GM18858 (cell line): ENCODE measurements at regions not wholly inside any gene's neighbourhood (a gene's known extent, or its start where the extent isn't known, plus 50 kb on each side); places are given as distances from the start of the nearest gene placed in this dataset.

Source experiments
- ATAC-seq: cut with Tn5 transposase; IDR thresholded peaks from one replicate; pipeline ENCODE4 v1.9.1; 2021; ENCODE audit not compliant: unreplicated experiment

- no peak for ATAC-seq
These were observed 406.5 kb upstream of the ARHGEF26 start for GRCh38 chr3:153714588-153715290.

DNA sequence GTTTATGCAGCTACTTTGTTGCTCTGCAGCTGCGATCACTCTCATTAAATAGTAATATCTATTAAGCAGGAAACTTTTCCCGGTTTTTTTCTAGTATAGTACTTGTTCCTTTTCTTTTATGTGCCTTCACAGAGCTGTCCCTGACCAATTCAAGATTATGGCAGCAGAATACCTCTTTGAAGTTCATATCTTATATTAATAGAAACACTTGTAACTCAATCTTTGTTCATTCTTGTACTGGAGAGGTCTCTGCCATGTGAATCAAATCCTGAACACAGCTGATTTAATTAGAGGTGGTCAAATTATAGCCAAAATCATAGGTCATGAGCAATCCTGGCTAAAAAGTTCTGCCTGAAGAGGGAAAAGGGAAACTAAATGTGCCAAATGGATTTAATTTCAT lies 399.0 kb upstream of the ARHGEF26 start:
- no peak for ATAC-seq

DNA sequence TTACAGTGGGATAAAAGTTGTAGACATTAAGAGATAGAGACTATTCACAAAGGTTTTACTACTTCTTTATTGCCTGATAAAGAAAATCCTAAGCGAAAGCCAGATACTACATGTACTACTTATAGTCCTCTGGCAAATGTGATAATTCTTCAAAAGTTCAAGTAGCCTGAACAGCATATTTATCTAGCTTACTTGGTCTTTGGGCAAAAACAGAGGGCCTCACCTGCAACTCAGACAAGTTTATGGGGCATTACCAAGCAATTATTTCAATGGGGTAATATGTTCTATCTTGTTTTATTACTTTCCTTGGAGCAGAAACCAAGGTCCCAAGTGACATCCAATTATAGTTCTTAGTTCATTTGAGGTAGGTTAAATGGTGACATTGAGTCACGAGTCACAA lies 390.1 kb upstream of the ARHGEF26 start:
- ATAC-seq: no peak

DNA sequence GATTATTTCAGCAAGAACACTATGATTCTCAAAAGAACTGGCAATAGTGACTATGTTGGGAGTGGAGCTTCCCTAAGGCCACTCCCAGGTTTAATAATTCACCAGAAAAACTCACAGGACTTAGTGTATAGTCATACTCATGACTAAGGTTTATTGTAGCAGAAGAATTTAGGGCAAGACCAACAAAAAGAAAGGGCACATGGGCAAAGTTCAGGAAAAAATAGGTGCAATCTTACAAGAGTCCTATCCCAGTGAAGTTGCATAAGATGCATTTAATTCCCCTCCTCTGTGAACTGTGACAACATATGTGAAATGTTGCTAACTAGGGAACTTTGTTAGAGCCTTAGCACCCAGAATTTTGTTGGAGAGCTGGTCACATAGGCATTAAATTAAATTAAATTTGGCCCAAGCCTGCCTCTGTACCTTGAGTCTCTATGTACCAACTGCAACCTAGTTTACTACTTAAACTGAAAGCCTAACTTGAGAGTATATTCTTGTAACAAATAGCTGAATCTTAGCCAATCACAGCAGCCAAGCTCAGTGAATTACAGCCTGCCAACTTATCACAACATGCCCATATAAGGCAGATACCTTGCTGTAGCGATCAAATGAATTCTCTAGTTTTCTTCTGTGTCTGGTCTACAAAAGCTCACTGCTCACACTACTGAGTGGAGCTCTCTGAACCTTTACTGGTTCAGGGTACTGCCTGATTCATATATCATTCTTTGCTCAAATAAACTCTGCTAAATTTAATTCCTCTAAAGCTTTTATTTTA lies 386.2 kb upstream of the ARHGEF26 start:
- ATAC-seq: no peak

DNA sequence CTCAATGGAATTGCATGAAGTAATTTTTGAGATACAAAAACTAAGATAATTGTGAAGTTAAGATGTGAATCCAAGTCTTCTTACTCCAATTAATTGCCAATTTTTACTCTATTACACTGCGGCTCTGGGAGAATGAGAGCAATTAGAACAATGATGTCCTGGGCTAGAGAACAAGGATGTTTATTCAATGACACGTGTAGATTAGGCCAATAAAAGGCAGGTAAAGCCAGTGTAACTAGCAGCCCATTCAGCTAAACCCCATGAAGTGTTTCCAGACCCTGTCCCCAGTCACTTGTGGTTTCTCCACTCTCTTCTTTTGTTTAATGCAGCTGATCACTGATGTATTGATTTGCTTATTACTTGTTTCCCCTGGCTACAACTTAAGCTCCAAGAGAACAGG lies 381.1 kb upstream of the ARHGEF26 start:
- no peak for ATAC-seq

- ATAC-seq: no peak
These were observed 376.3 kb upstream of the ARHGEF26 start for GRCh38 chr3:153744889-153745288.

GRCh38 chr3:153746211-153746610 lies 375.0 kb upstream of the ARHGEF26 start:
- ATAC-seq: no peak

GRCh38 chr3:153749070-153749610 lies 372.1 kb upstream of the ARHGEF26 start:
- no peak for ATAC-seq

DNA sequence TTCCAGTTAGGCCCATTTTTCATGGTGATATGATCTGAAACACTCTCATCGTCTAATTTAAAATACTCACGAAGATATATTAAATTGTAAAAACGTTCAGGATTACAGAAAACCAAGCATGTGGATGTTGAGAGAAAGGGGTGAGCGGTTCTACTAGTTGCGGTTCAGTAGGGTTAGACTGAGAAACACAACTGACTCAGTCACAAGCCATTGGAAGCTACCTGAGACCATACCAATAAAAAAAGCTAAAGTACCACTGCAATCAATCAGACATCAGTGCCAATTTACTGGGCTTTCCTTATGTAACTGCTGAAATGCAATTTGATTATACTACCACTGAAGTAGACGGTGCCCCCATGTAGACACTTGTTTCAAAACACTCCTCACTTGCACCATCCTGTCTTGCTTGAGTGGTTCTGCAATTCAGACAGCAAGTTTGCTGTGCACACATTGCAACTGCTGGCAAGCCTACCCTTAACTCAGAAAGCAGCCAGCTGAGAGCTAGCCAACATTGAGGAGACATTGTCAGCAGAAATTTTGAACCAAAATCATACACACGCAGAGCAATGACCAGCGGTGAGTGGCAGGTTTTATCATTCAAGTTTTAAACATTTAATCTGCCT lies 368.7 kb upstream of the ARHGEF26 start:
- no peak for ATAC-seq

DNA sequence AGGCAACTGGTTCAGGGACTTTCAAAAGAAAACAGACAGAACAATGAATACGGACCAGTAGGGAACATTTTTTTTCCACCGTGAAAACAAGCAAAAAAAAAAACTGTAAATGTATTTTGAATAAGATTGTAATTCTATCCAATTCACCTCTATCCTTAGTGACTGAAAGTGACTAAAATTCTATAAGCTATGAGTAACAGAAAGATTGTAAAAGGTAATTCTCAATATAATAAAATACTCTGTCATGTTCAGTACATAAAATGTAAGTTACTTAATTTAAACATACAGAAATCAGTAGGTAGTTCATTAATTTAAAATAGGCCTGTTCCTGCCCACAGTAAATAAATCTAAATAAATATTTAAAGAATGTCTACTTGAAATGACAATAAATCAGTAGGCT lies 368.2 kb upstream of the ARHGEF26 start:
- ATAC-seq: no peak

DNA sequence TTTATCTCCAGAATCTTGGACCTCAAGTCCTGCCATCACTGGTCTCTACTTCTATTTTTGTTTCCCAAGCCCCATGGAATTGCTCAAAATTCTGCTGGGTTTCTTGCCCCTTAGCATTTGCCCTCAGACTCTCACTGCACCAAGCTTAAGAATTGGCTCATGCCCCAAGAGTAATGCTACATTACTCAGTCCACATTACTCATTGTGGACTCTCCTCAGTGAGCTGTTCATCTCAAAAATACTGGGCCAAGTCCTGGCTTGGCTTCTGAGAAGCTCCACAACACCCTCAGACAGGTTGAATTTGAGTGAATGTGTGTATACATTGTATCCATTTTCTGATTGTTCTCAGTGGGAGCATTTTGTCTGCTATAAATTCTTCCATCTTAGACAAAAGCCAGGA lies 364.4 kb upstream of the ARHGEF26 start:
- ATAC-seq: no peak

GRCh38 chr3:153757839-153758238 lies 363.4 kb upstream of the ARHGEF26 start:
- no peak for ATAC-seq

- no peak for ATAC-seq
These were observed 360.2 kb upstream of the ARHGEF26 start for GRCh38 chr3:153760948-153761347.

GRCh38 chr3:153762411-153763235 lies 358.6 kb upstream of the ARHGEF26 start:
- ATAC-seq: no peak

GRCh38 chr3:153767601-153768560 lies 353.3 kb upstream of the ARHGEF26 start:
- ATAC-seq: no peak

DNA sequence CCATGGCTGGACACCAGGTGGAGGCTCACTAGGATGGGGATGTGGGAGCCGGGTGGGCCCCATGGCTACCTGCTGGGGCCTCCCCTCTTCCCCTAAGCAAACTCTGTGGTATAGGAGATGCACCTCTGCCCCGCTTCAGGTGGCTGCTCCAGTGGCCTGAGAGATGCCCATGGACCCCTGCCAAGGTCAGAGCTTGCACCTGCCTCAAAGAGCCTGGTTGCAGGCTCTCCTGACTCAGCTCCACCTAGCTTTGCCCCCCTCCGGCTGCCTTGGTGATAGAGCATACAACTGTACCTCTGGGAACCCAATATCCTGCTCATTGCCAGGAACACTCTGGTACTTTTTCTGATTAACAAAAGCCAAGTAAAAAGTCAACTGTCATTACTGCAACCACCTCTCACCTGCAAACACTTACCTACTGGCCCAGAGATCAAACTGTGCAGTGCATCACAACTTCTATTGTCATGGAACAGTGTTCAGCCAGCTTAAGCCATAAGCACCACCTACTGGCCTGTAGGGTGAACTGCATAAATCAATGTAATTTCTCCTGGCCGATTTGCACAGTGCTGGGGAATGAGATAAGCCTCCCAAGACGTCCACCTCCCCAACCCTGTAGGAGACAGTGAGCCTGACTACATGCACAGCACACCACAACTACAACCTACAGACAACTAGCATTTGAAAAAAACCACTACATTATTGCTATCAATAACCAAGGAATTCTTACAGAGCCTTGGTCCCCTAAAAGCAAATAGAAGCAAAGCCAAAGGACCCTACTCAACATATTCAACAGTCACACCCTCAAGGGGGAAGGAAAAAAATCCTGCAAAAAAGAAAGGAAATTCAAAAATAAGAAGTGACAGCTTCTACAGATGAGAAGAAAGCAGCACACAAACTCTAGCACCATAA lies 352.4 kb upstream of the ARHGEF26 start:
- ATAC-seq: peak; percentile 94

GRCh38 chr3:153783106-153783505 lies 338.1 kb upstream of the ARHGEF26 start:
- ATAC-seq: no peak

DNA sequence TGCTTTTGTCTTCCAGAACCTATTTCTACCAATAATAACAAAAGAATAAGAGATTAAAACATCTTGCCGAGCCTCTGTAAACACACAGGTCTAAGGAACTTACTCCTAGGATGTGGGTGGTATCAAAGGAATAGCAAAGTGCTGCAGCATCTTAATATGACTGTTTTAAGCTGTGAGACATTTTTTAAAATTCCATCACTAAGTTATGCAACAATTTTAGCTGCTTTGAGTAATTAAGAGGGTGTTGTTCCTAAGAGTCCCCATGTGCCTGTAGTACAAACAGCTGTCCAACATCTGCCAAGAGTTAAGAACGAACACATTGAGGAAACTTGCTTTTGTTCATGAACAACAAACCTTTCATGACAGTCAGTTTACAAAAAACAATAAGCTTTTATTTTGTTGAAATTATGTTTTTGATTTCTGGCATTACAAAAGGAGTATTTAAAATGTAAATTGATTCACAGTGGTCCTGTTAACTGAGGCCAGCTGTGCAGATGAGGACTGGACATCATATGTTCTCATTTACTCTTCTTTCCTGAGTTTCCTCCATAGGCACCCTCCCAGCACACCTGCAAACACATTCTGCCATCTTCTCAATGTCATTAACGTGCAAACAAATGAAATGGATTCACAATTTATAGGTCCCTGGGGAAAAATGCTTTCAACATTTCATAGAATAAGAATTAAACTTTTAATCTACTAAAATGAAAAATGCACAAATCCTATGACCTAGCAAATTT lies 337.3 kb upstream of the ARHGEF26 start:
- ATAC-seq: no peak
